T-helper 2 cell treated with Interferon-gamma antibody and Interleukin-4, amounts not matched to agents 5 μg/mL and 100 μg/mL, for 36 hours (primary cell): ENCODE measurements at regions not wholly inside any gene's neighbourhood (a gene's known extent, or its start where the extent isn't known, plus 50 kb on each side); places are given as distances from the start of the nearest gene placed in this dataset.

ENCODE experiments used
- DNase-seq: peaks from one replicate; pipeline ENCODE4 v3.0.0; 2021; ENCODE audit warnings: low spot score
- H3K27ac Mint-ChIP-seq: one replicate; pipeline ENCODE4 v1.8.0; 2021; ENCODE audit warnings: mild to moderate bottlenecking, mixed read lengths
- H3K27me3 Mint-ChIP-seq: one replicate; pipeline ENCODE4 v1.8.0; 2021; ENCODE audit warnings: low read depth, mixed read lengths
- H3K36me3 Mint-ChIP-seq: one replicate; pipeline ENCODE4 v1.8.0; 2021; ENCODE audit warnings: low read depth, mixed read lengths
- H3K4me1 Mint-ChIP-seq: one replicate; pipeline ENCODE4 v1.8.0; 2021; ENCODE audit warnings: low read depth, mixed read lengths
- H3K4me3 Mint-ChIP-seq: one replicate; pipeline ENCODE4 v1.8.0; 2022; ENCODE audit warnings: mild to moderate bottlenecking, moderate library complexity, mixed read lengths
- H3K9me3 Mint-ChIP-seq: one replicate; pipeline ENCODE4 v1.8.0; 2021; ENCODE audit warnings: mixed read lengths

GRCh38 chr3:66816090-66816761, 181.9 kb upstream of the KBTBD8 start:
- Mint-ChIP-seq H3K27me3 (peaks cover 9% of the 10 kb centered on the region), H3K4me3 (no peak overlapping the region), H3K27ac (no peak overlapping the region), H3K4me1 (no peaks in the 10 kb centered on the region), H3K9me3 (no peaks in the 10 kb centered on the region), H3K36me3 (no peaks in the 10 kb centered on the region)
- DNase-seq, result no peak

- H3K9me3 Mint-ChIP-seq, result no peaks in the 10 kb centered on the region
- no peak for DNase-seq
- no peak overlapping the region for H3K4me3 Mint-ChIP-seq
- peaks cover 9% of the 10 kb centered on the region for H3K27me3 Mint-ChIP-seq
- no peaks in the 10 kb centered on the region for H3K36me3 Mint-ChIP-seq
- no peaks in the 10 kb centered on the region for H3K4me1 Mint-ChIP-seq
- no peak overlapping the region for H3K27ac Mint-ChIP-seq
Observed at GRCh38 chr3:66817951-66818557, 180.1 kb upstream of the KBTBD8 start.

DNA sequence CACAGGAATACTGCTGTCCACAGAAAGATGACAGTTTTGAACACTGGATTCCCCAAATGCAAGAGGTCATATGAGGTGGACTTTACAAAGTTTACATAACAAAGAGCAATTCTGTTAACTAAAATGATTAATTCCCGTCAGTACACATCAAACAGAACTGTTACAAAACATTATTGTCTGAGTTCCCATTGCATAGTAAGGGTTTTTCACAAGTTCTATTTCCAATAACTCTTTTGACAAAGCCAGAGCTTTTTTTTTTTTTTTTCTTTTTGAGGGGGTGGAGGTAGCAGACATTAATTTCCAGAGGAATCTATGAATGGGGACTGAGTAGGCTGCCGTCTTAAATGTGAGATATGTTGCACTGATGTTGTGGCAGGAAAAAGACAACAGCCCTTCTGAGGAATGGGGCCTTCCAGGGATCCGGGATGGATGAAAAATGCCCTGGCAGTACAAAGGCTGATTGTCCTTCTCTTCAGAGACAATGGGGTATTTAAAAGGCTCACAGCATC, 178.1 kb upstream of the KBTBD8 start:
- DNase-seq, result no peak
- Mint-ChIP-seq H3K4me1 (no peaks in the 10 kb centered on the region), H3K4me3 (no peak overlapping the region), H3K9me3 (no peaks in the 10 kb centered on the region), H3K27me3 (peaks cover 8% of the 10 kb centered on the region), H3K36me3 (no peaks in the 10 kb centered on the region), H3K27ac (no peak overlapping the region)

DNA sequence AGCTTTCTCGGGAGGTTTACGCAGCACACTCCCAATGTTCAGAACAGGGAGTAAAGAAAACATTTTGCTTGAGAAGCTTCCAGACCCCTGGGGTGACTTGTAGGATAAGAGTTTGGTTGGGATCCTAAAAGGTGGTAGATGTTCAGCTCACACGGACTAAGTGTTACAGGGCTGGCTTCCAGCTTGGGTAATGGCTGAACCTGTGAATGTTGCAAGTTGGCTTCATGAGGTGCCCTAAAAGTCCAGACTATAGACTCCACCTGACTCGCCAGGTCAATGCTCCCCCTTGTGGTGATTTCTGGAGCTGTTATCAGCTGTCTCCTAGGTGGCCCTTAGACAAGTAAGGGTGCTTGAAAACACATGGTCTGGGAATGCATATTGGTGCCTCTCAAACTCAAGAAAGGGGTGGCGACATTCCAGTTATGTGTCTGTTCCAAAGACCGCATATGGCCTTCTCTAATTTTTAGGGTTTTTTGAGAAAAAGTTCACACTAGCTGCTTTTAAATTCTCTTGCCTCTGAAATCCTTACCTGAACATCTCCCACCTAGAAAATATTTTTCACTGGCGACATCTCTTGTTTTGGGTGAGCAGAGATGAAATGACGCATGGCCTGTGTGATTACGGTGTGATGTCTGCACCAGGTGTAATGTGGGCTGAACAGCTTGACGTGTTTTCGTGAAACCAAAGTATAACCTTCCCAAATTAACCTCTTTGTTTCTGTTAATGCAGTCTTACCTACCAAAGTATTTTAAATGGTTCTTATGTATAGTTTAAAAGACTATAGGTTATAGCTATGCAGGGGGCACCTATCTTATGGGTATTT, 175.7 kb upstream of the KBTBD8 start:
- Mint-ChIP-seq H3K36me3 (no peaks in the 10 kb centered on the region), H3K27ac (no peak overlapping the region), H3K27me3 (peaks cover 4% of the 10 kb centered on the region), H3K4me3 (no peak overlapping the region), H3K4me1 (no peaks in the 10 kb centered on the region), H3K9me3 (no peaks in the 10 kb centered on the region)
- peak; percentile 36 for DNase-seq

- peaks cover 4% of the 10 kb centered on the region for H3K27me3 Mint-ChIP-seq
- no peak overlapping the region for H3K27ac Mint-ChIP-seq
- H3K4me3 Mint-ChIP-seq, result no peak overlapping the region
- H3K4me1 Mint-ChIP-seq, result no peaks in the 10 kb centered on the region
- H3K9me3 Mint-ChIP-seq, result no peaks in the 10 kb centered on the region
- no peaks in the 10 kb centered on the region for H3K36me3 Mint-ChIP-seq
- DNase-seq, result no peak
Observed at GRCh38 chr3:66823009-66823397, 175.1 kb upstream of the KBTBD8 start.

GRCh38 chr3:66823532-66823931, 174.6 kb upstream of the KBTBD8 start:
- H3K4me1 Mint-ChIP-seq, result no peaks in the 10 kb centered on the region
- peaks cover 4% of the 10 kb centered on the region for H3K27me3 Mint-ChIP-seq
- no peak overlapping the region for H3K4me3 Mint-ChIP-seq
- H3K27ac Mint-ChIP-seq, result no peak overlapping the region
- no peaks in the 10 kb centered on the region for H3K36me3 Mint-ChIP-seq
- no peaks in the 10 kb centered on the region for H3K9me3 Mint-ChIP-seq
- DNase-seq, result no peak

- H3K27me3 Mint-ChIP-seq, result peaks cover 2% of the 10 kb centered on the region
- H3K4me3 Mint-ChIP-seq, result no peak overlapping the region
- H3K27ac Mint-ChIP-seq, result no peak overlapping the region
Observed at GRCh38 chr3:66825375-66825774, 172.7 kb upstream of the KBTBD8 start.

DNA sequence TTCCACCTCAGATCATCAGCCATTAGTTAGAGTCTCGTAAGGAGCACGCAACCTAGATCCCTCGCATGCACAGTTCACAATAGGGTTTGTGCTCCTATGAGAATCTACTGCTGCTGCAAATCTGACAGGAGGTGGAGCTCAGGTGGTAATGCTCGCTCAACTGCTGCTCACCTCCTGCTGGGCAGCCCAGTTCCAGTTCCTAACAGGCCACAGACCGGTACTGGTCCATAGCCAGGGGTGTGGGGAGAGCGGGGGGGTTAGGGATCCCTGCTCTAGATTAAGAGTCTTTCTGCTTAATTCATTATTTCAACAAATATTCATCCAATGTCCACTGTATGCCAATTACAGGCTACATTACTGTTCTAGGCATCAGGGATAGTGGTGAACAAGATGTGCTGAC, 170.4 kb upstream of the KBTBD8 start:
- Mint-ChIP-seq H3K4me1 (no peaks in the 10 kb centered on the region), H3K36me3 (no peaks in the 10 kb centered on the region), H3K27me3 (peaks cover 2% of the 10 kb centered on the region), H3K9me3 (no peaks in the 10 kb centered on the region), H3K27ac (no peak overlapping the region), H3K4me3 (no peak overlapping the region)
- DNase-seq, result no peak

More at GRCh38 chr3:66825375-66825774, 172.7 kb upstream of the KBTBD8 start:
- Mint-ChIP-seq H3K4me1 (no peaks in the 10 kb centered on the region), H3K36me3 (no peaks in the 10 kb centered on the region), H3K9me3 (no peaks in the 10 kb centered on the region)
- DNase-seq, result no peak

DNA sequence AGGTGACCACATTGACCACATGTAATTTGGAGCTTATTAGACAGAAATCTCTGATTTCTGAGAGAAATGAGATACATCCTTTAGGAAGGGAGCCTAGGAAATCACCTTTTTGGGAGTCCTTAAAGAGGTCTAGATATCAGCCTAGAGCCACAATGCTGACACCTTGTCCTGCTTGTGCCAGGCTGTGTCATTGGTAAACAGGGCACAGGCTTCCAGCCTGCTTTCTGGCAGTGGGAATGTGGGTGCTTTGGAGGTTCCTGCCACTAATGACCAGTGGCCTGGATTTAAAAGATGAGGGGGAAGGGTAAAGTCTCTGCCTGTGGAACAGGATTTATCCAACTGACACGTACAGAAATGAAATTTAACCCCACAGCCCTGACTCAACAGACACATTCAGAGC, 169.8 kb upstream of the KBTBD8 start:
- Mint-ChIP-seq H3K4me1 (no peaks in the 10 kb centered on the region), H3K4me3 (no peak overlapping the region), H3K9me3 (no peaks in the 10 kb centered on the region), H3K36me3 (no peaks in the 10 kb centered on the region), H3K27me3 (peaks cover 2% of the 10 kb centered on the region), H3K27ac (no peak overlapping the region)
- DNase-seq, result no peak

GRCh38 chr3:66830301-66830700, 167.8 kb upstream of the KBTBD8 start:
- no peak for DNase-seq
- H3K4me3 Mint-ChIP-seq, result no peak overlapping the region
- H3K36me3 Mint-ChIP-seq, result no peaks in the 10 kb centered on the region
- H3K4me1 Mint-ChIP-seq, result no peaks in the 10 kb centered on the region
- no peak overlapping the region for H3K27ac Mint-ChIP-seq
- no peaks in the 10 kb centered on the region for H3K9me3 Mint-ChIP-seq
- H3K27me3 Mint-ChIP-seq, result peaks cover 2% of the 10 kb centered on the region

DNA sequence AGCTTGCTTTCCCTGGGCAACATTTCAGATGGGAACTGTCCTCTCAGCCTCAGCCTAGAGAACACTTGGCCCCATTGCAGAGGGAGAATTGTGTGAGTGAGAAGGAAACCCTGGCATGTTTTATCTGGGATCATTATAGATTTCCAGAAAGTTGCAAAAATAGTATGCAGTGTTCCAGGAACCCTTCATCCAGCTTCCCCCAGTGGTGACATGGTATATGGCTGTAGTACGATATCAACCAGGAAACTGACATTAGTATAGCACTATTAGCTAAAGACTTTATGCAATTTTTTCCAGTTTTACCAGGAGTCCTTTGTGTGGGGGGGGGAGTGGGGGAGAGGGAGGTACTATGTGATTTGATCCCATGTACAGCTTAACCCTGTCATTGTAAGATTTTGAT, 166.2 kb upstream of the KBTBD8 start:
- H3K27ac Mint-ChIP-seq, result no peak overlapping the region
- no peaks in the 10 kb centered on the region for H3K9me3 Mint-ChIP-seq
- peaks cover 2% of the 10 kb centered on the region for H3K27me3 Mint-ChIP-seq
- no peak for DNase-seq
- H3K4me1 Mint-ChIP-seq, result no peaks in the 10 kb centered on the region
- H3K4me3 Mint-ChIP-seq, result no peak overlapping the region
- no peaks in the 10 kb centered on the region for H3K36me3 Mint-ChIP-seq

DNA sequence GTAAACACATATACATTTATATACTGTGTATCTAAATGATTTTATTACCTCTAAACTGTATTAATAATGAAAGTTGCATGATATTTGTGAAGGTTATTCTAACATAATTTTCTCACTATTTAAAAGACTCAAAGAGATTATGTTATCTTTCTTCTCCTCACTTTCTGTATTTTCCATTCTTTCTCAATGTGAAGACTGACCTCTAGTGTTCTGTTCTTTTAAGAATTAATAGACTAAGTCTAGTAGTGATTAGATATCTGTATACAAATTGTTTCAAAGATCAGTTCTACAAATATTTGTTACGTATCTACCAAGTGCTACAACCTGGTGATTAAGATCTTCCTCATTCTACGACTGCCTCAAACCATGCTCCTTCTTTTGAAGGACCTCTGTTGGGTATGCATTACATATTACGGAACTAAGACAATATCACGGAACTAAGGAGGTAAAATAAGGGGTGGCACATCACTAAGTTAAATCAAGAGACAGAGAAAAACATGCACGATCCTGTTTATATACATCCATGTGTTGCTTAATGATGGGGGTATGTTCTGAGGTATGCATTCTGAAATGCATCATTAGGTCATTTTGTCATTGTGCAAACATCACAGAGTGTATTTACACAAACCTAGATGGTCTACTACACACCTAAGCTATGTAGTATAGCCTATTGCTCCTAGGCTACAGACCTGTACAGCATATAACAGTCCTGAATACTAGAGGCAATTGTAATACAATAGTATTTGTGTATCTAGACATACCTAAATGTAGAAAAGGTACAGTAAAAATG, 161.5 kb upstream of the KBTBD8 start:
- Mint-ChIP-seq H3K4me3 (no peak overlapping the region), H3K4me1 (no peaks in the 10 kb centered on the region), H3K27ac (no peak overlapping the region), H3K27me3 (peaks cover 2% of the 10 kb centered on the region), H3K36me3 (no peaks in the 10 kb centered on the region), H3K9me3 (no peaks in the 10 kb centered on the region)
- DNase-seq, result no peak

GRCh38 chr3:66838704-66839103, 159.4 kb upstream of the KBTBD8 start:
- H3K27ac Mint-ChIP-seq, result no peak overlapping the region
- peaks cover 2% of the 10 kb centered on the region for H3K27me3 Mint-ChIP-seq
- H3K9me3 Mint-ChIP-seq, result no peaks in the 10 kb centered on the region
- DNase-seq, result no peak
- H3K4me3 Mint-ChIP-seq, result no peak overlapping the region
- no peaks in the 10 kb centered on the region for H3K36me3 Mint-ChIP-seq
- H3K4me1 Mint-ChIP-seq, result no peaks in the 10 kb centered on the region
